ENCODE measurements at regions not wholly inside any gene's neighbourhood (a gene's known extent, or its start where the extent isn't known, plus 50 kb on each side); places are given as distances from the start of the nearest gene placed in this dataset.

- Mint-ChIP-seq H3K36me3 (ENCODE audit: insufficient read depth, unreplicated experiment) (no peaks in the 10 kb centered on the region), H3K4me3 (ENCODE audit: unreplicated experiment) (no peak overlapping the region), H3K9me3 (ENCODE audit: unreplicated experiment) (no peaks in the 10 kb centered on the region), H3K27me3 (ENCODE audit: insufficient read depth, unreplicated experiment) (no peaks in the 10 kb centered on the region), H3K4me1 (ENCODE audit: insufficient read depth, unreplicated experiment) (no peaks in the 10 kb centered on the region), H3K27ac (ENCODE audit: low read depth, unreplicated experiment) (no peak overlapping the region)
- intact Hi-C loops (cut with micrococcal nuclease) = no loop called here
- ChIA-PET CTCF (no interaction called here), POLR2A (no interaction called here)
- DNase-seq (ENCODE audit: unreplicated experiment) = no peak
- BruUV-seq (replicated peaks) = no TSS peak
- TF ChIP-seq CTCF (IDR thresholded peaks at IDR 0.05; ENCODE audit: unreplicated experiment) = no peak
These were observed 57.4 kb downstream of the IGLL1 start for GRCh38 chr22:23522623-23523251.

GRCh38 chr22:23521441-23522113 is 58.5 kb downstream of the IGLL1 start:
- CTCF ChIA-PET = no interaction called here
- BruUV-seq (replicated peaks) = no TSS peak
- POLR2A ChIA-PET = no interaction called here

GRCh38 chr22:23520863-23521440 is 59.1 kb downstream of the IGLL1 start:
- TF ChIP-seq CTCF (IDR thresholded peaks at IDR 0.05; ENCODE audit: unreplicated experiment) = no peak
- BruUV-seq (replicated peaks) = no TSS peak
- Mint-ChIP-seq H3K36me3 (ENCODE audit: insufficient read depth, unreplicated experiment) (no peaks in the 10 kb centered on the region), H3K27me3 (ENCODE audit: insufficient read depth, unreplicated experiment) (no peaks in the 10 kb centered on the region), H3K4me3 (ENCODE audit: unreplicated experiment) (peak overlapping the region; percentile 50), H3K27ac (ENCODE audit: low read depth, unreplicated experiment) (peak overlapping the region; percentile 49), H3K4me1 (ENCODE audit: insufficient read depth, unreplicated experiment) (no peaks in the 10 kb centered on the region), H3K9me3 (ENCODE audit: unreplicated experiment) (no peaks in the 10 kb centered on the region)
- DNase-seq (ENCODE audit: unreplicated experiment) = no peak
- ChIA-PET POLR2A (no interaction called here), CTCF (no interaction called here)
- intact Hi-C loops (cut with micrococcal nuclease) = no loop called here

More at GRCh38 chr22:23521441-23522113, 58.5 kb downstream of the IGLL1 start:
- H3K4me1 Mint-ChIP-seq (ENCODE audit: insufficient read depth, unreplicated experiment) = no peaks in the 10 kb centered on the region
- peak overlapping the region; percentile 49 for H3K27ac Mint-ChIP-seq (ENCODE audit: low read depth, unreplicated experiment)
- H3K27me3 Mint-ChIP-seq (ENCODE audit: insufficient read depth, unreplicated experiment) = no peaks in the 10 kb centered on the region
- no peak for TF ChIP-seq CTCF (IDR thresholded peaks at IDR 0.05; ENCODE audit: unreplicated experiment)
- peak; percentile 77 for DNase-seq (ENCODE audit: unreplicated experiment)
- H3K9me3 Mint-ChIP-seq (ENCODE audit: unreplicated experiment) = no peaks in the 10 kb centered on the region
- intact Hi-C loops (cut with micrococcal nuclease) = no loop called here
- no peaks in the 10 kb centered on the region for H3K36me3 Mint-ChIP-seq (ENCODE audit: insufficient read depth, unreplicated experiment)
- peak overlapping the region; percentile 50 for H3K4me3 Mint-ChIP-seq (ENCODE audit: unreplicated experiment)

GRCh38 chr22:23519442-23520157 is 60.5 kb downstream of the IGLL1 start:
- H3K4me3 Mint-ChIP-seq (ENCODE audit: unreplicated experiment) = no peak overlapping the region
- BruUV-seq (replicated peaks) = no TSS peak
- ChIA-PET CTCF (interaction anchor here (0.6 to 0.7 kb wide), 2 partner anchors 14 to 42 kb away, joined by 3 read pairs; no protein-coding TSS in a partner anchor), POLR2A (no interaction called here)
- intact Hi-C loops (cut with micrococcal nuclease) = no loop called here
- H3K27me3 Mint-ChIP-seq (ENCODE audit: insufficient read depth, unreplicated experiment) = no peaks in the 10 kb centered on the region
- H3K4me1 Mint-ChIP-seq (ENCODE audit: insufficient read depth, unreplicated experiment) = no peaks in the 10 kb centered on the region
- no peak for DNase-seq (ENCODE audit: unreplicated experiment)
- no peak overlapping the region for H3K27ac Mint-ChIP-seq (ENCODE audit: low read depth, unreplicated experiment)
- no peaks in the 10 kb centered on the region for H3K9me3 Mint-ChIP-seq (ENCODE audit: unreplicated experiment)
- no peak for TF ChIP-seq CTCF (IDR thresholded peaks at IDR 0.05; ENCODE audit: unreplicated experiment)
- no peaks in the 10 kb centered on the region for H3K36me3 Mint-ChIP-seq (ENCODE audit: insufficient read depth, unreplicated experiment)

Measured in MCF 10A (cell line).